Hepatocyte (in vitro differentiated cells): ENCODE measurements at regions not wholly inside any gene's neighbourhood (a gene's known extent, or its start where the extent isn't known, plus 50 kb on each side); places are given as distances from the start of the nearest gene placed in this dataset.

Source experiments
- DNase-seq: peaks from one replicate; pipeline ENCODE4 v3.0.0-alpha.2; 2016; ENCODE audit warnings: low spot score
- H2AFZ ChIP-seq: fragments of 200-600 bp; sonication (generic); 2 replicates; pipeline ENCODE4 v1.6.0; 2016; ENCODE audit warnings: antibody characterized with exemption, mild to moderate bottlenecking
- H3K27ac ChIP-seq: fragments of 200-600 bp; sonication (generic); 2 replicates; pipeline ENCODE4 v1.5.1; 2016; ENCODE audit warnings: mild to moderate bottlenecking
- H3K27me3 ChIP-seq: fragments of 200-600 bp; sonication (generic); 2 replicates; pipeline ENCODE4 v1.6.1; 2016
- H3K36me3 ChIP-seq: fragments of 200-600 bp; sonication (generic); replicated peaks from 2 replicates; pipeline ENCODE4 v1.5.1; 2016; ENCODE audit warnings: low read depth; ENCODE audit not compliant: insufficient read depth
- H3K4me1 ChIP-seq: fragments of 200-600 bp; sonication (generic); 2 replicates; pipeline ENCODE4 v1.5.1; 2016; ENCODE audit warnings: mild to moderate bottlenecking, moderate library complexity; ENCODE audit not compliant: insufficient read depth
- H3K4me2 ChIP-seq: fragments of 200-600 bp; sonication (generic); 2 replicates; pipeline ENCODE4 v1.6.0; 2016
- H3K4me3 ChIP-seq: fragments of 200-600 bp; sonication (generic); 2 replicates; pipeline ENCODE4 v1.5.1; 2016; ENCODE audit warnings: mild to moderate bottlenecking
- H3K79me2 ChIP-seq: fragments of 200-600 bp; sonication (generic); 2 replicates; pipeline ENCODE4 v1.6.0; 2017; ENCODE audit warnings: mild to moderate bottlenecking
- H3K9me2 ChIP-seq: fragments of 200-600 bp; sonication (generic); replicated peaks from 2 replicates; pipeline ENCODE4 v1.6.0; 2017; ENCODE audit warnings: mild to moderate bottlenecking; ENCODE audit not compliant: insufficient read depth
- H3K9me3 ChIP-seq: fragments of 200-600 bp; sonication (generic); 2 replicates; pipeline ENCODE4 v1.5.1; 2016; ENCODE audit warnings: low read depth, mild to moderate bottlenecking
- H4K20me1 ChIP-seq: fragments of 200-600 bp; sonication (generic); 2 replicates; pipeline ENCODE4 v1.6.0; 2016; ENCODE audit warnings: mild to moderate bottlenecking; ENCODE audit not compliant: insufficient read depth, poor library complexity, severe bottlenecking
- EZH2 ChIP-seq: fragments of 200-600 bp; sonication (generic); IDR thresholded peaks from 2 replicates; pipeline ENCODE4 v1.6.1; 2016; ENCODE audit warnings: antibody characterized with exemption, mild to moderate bottlenecking, borderline replicate concordance
- EZH2phosphoT487 ChIP-seq: fragments of 200-600 bp; sonication (generic); IDR thresholded peaks from one replicate; pipeline ENCODE4 v1.6.1; 2018; ENCODE audit warnings: antibody characterized with exemption, mild to moderate bottlenecking, low read depth, moderate library complexity; ENCODE audit not compliant: unreplicated experiment, severe bottlenecking
- WGBS: methylation state at CpG from one replicate; pipeline ENCODE4 v1.1.6; 2016; ENCODE audit warnings: low lambda C conversion rate; ENCODE audit errors: missing lambda C conversion rate; 5-methylcytosine and 5-hydroxymethylcytosine counted together
- TF ChIP-seq, protein P1 (sequence below): fragments of 200-600 bp; sonication (generic); IDR thresholded peaks from 2 replicates; pipeline ENCODE4 v1.5.1; 2016; ENCODE audit warnings: antibody characterized with exemption, mild to moderate bottlenecking; ENCODE audit not compliant: poor library complexity

DNA sequence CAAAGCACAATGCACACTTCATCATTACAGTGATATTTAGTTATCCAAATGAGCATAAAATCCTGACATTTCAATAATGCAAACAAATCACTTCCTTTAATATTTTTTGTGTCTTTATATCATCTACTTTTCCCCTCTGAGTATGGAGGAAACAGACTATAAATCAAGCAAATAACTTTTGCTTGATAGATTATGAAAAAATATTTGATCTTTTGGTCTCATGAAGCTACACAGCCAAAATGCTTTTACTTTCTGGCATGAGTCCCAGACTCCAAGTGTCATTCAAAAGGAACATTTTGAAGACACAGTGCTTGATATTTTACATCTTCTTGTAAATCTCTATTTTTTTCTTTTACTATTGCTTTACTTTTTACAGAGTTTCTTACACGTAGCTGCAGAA is 215.3 kb upstream of the ROBO1 start:
- Histone ChIP-seq H3K27ac (no peak overlapping the region), H4K20me1 (no peaks in the 10 kb centered on the region), H3K79me2 (no peaks in the 10 kb centered on the region), H3K4me1 (no peaks in the 10 kb centered on the region), H3K4me3 (no peak overlapping the region), H2AFZ (no peak overlapping the region), H3K36me3 (no peaks in the 10 kb centered on the region), H3K9me3 (no peaks in the 10 kb centered on the region), H3K4me2 (no peak overlapping the region), H3K9me2 (no peaks in the 10 kb centered on the region), H3K27me3 (no peaks in the 10 kb centered on the region)
- TF ChIP-seq EZH2phosphoT487 (no peak), EZH2 (no peak)
- TF ChIP-seq, protein P1, sequence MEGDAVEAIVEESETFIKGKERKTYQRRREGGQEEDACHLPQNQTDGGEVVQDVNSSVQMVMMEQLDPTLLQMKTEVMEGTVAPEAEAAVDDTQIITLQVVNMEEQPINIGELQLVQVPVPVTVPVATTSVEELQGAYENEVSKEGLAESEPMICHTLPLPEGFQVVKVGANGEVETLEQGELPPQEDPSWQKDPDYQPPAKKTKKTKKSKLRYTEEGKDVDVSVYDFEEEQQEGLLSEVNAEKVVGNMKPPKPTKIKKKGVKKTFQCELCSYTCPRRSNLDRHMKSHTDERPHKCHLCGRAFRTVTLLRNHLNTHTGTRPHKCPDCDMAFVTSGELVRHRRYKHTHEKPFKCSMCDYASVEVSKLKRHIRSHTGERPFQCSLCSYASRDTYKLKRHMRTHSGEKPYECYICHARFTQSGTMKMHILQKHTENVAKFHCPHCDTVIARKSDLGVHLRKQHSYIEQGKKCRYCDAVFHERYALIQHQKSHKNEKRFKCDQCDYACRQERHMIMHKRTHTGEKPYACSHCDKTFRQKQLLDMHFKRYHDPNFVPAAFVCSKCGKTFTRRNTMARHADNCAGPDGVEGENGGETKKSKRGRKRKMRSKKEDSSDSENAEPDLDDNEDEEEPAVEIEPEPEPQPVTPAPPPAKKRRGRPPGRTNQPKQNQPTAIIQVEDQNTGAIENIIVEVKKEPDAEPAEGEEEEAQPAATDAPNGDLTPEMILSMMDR: no peak
- WGBS: 63% methylated on average over 1 of the region's 1 CpG
- DNase-seq: no peak

DNA sequence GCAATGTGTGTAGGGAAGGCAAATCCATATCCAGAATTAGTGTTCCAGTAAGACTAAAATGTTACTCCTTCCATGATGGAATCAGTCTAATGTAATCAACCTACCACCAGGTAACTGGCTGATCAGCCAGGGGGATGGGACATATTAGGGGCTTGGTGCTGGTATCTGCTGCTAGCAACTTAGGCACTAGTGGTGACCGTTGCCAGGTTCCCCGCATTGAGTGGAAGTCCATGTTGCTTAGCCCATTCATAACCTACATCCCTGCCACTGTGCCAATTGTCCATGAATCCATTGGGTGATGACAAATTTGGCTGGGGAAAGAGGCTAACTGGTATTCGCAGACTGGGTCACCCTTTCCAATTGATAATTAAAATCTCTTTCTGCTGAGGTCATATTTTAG is 212.2 kb upstream of the ROBO1 start:
- TF ChIP-seq, protein P1: no peak
- TF ChIP-seq EZH2phosphoT487 (no peak), EZH2 (no peak)
- H3K79me2 ChIP-seq: no peaks in the 10 kb centered on the region
- H3K9me2 ChIP-seq: no peaks in the 10 kb centered on the region
- H3K36me3 ChIP-seq: no peaks in the 10 kb centered on the region
- no peaks in the 10 kb centered on the region for H3K27me3 ChIP-seq
- no peak for DNase-seq
- no peaks in the 10 kb centered on the region for H3K9me3 ChIP-seq
- H3K4me2 ChIP-seq: no peak overlapping the region
- no peak overlapping the region for H2AFZ ChIP-seq
- H3K4me3 ChIP-seq: no peak overlapping the region
- H3K27ac ChIP-seq: no peak overlapping the region
- 91% methylated on average over 3 of the region's 3 CpGs for WGBS
- no peaks in the 10 kb centered on the region for H3K4me1 ChIP-seq
- no peaks in the 10 kb centered on the region for H4K20me1 ChIP-seq

DNA sequence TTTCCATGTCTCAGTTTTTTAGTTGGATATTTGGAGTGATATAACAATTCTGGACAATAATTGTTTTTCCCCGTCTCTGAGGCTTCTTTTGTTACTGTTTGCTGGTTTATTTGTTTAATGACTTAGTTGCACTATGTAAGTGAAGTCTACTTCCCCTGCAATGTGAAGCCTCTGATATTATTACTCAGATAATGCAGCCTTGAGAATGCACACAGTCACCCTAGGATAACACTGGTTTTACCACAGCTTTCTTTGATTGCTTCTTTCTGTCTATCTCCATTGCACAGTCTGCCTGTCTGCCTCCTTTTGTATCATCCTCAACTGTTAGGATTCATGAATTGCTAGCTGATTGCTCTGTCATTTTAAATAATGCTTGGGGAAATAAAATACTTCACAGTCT is 208.7 kb upstream of the ROBO1 start:
- Histone ChIP-seq H3K36me3 (no peaks in the 10 kb centered on the region), H3K9me3 (no peaks in the 10 kb centered on the region), H4K20me1 (no peaks in the 10 kb centered on the region), H3K79me2 (no peaks in the 10 kb centered on the region), H3K27me3 (no peaks in the 10 kb centered on the region), H3K4me2 (no peak overlapping the region), H3K9me2 (no peaks in the 10 kb centered on the region), H3K27ac (no peak overlapping the region), H3K4me3 (no peak overlapping the region), H3K4me1 (no peaks in the 10 kb centered on the region), H2AFZ (no peak overlapping the region)
- 54% methylated on average over 1 of the region's 1 CpG for WGBS
- DNase-seq: no peak
- TF ChIP-seq EZH2: no peak
- TF ChIP-seq, protein P1: no peak
- TF ChIP-seq EZH2phosphoT487: no peak

DNA sequence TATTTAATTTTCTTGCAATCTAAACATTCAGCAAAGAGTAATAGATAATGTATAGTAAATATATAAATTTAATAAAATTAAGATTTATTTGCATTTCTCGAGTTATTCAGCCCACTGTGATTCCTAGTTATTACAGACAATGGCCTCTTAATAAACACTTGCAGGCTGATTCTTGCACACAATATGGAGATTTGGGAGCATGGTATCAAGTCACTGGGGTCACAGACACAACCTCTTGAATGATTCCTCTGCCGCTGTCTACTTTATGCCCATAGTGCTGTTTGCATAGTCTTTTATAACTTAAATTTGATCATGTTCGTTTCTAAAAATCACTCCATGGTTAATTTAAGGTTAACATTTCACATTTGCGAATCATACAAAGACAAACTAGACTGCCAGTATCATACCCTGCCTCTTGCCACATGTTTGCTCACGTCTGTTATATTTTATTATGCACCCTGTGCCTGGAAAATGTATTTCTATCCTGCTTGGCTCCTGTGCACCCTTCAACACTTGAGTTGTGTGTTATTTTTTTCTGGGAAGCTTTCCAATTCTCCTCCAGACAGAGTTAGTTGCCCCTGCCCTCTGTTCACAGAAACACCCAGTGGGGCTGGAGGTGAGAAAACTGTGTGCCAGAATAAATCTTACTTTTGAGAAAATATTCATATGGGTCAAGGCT is 206.3 kb upstream of the ROBO1 start:
- no peak for DNase-seq
- no peaks in the 10 kb centered on the region for H3K27me3 ChIP-seq
- WGBS: 79% methylated on average over 5 of the region's 5 CpGs
- no peaks in the 10 kb centered on the region for H4K20me1 ChIP-seq
- TF ChIP-seq EZH2phosphoT487: no peak
- TF ChIP-seq, protein P1: no peak
- no peak overlapping the region for H3K27ac ChIP-seq
- no peaks in the 10 kb centered on the region for H3K79me2 ChIP-seq
- H3K36me3 ChIP-seq: no peaks in the 10 kb centered on the region
- no peaks in the 10 kb centered on the region for H3K9me3 ChIP-seq
- H3K4me3 ChIP-seq: no peak overlapping the region
- H3K4me1 ChIP-seq: no peaks in the 10 kb centered on the region
- no peak overlapping the region for H3K4me2 ChIP-seq
- no peaks in the 10 kb centered on the region for H3K9me2 ChIP-seq
- no peak overlapping the region for H2AFZ ChIP-seq
